SK-N-SH (cell line): ENCODE measurements at regions not wholly inside any gene's neighbourhood (a gene's known extent, or its start where the extent isn't known, plus 50 kb on each side); places are given as distances from the start of the nearest gene placed in this dataset.

Experiments used
- GABPA ChIP-seq: IDR thresholded peaks from 2 replicates; pipeline ENCODE4 v1.4.0; 2012; ENCODE audit warnings: low read depth, mild to moderate bottlenecking
- RAD21 ChIP-seq: IDR thresholded peaks from 2 replicates; pipeline ENCODE4 v1.6.1; 2012; ENCODE audit warnings: mild to moderate bottlenecking, low read length
- SIN3A ChIP-seq: IDR thresholded peaks from 2 replicates; pipeline ENCODE4 v1.6.1; 2012; ENCODE audit warnings: low read depth, mild to moderate bottlenecking, low read length, moderate library complexity, borderline replicate concordance
- TF ChIP-seq, protein P1 (sequence below): fragments of 200-600 bp; sonication (generic); IDR thresholded peaks from 2 replicates; pipeline ENCODE4 v1.6.1; 2017; ENCODE audit warnings: antibody characterized with exemption, mild to moderate bottlenecking, moderate library complexity
- TF ChIP-seq, protein P2 (sequence below): IDR thresholded peaks from 2 replicates; pipeline ENCODE4 v1.6.1; 2012; ENCODE audit warnings: mild to moderate bottlenecking, low read depth, low read length, moderate library complexity

DNA sequence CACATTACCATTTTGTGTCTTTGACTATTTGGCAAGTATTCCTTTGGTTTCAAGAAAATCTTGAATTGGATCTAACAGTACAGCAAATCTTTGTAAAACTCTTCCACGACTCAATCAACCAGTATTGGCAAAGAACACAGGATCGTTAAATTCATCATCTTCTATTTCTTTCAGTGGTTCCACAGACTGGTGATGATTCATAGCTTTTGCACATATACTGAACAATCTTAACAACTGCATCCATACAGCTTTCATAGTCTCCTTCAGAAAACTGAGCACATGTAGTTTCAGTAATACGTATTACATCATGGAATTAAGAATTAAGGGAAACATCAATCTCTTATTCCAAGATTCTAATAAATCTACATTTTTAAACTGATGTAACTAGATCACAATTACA lies 91.6 kb upstream of the LIPC start:
- TF ChIP-seq SIN3A = no peak
- TF ChIP-seq, protein P1, sequence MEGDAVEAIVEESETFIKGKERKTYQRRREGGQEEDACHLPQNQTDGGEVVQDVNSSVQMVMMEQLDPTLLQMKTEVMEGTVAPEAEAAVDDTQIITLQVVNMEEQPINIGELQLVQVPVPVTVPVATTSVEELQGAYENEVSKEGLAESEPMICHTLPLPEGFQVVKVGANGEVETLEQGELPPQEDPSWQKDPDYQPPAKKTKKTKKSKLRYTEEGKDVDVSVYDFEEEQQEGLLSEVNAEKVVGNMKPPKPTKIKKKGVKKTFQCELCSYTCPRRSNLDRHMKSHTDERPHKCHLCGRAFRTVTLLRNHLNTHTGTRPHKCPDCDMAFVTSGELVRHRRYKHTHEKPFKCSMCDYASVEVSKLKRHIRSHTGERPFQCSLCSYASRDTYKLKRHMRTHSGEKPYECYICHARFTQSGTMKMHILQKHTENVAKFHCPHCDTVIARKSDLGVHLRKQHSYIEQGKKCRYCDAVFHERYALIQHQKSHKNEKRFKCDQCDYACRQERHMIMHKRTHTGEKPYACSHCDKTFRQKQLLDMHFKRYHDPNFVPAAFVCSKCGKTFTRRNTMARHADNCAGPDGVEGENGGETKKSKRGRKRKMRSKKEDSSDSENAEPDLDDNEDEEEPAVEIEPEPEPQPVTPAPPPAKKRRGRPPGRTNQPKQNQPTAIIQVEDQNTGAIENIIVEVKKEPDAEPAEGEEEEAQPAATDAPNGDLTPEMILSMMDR = no peak
- TF ChIP-seq, protein P2, sequence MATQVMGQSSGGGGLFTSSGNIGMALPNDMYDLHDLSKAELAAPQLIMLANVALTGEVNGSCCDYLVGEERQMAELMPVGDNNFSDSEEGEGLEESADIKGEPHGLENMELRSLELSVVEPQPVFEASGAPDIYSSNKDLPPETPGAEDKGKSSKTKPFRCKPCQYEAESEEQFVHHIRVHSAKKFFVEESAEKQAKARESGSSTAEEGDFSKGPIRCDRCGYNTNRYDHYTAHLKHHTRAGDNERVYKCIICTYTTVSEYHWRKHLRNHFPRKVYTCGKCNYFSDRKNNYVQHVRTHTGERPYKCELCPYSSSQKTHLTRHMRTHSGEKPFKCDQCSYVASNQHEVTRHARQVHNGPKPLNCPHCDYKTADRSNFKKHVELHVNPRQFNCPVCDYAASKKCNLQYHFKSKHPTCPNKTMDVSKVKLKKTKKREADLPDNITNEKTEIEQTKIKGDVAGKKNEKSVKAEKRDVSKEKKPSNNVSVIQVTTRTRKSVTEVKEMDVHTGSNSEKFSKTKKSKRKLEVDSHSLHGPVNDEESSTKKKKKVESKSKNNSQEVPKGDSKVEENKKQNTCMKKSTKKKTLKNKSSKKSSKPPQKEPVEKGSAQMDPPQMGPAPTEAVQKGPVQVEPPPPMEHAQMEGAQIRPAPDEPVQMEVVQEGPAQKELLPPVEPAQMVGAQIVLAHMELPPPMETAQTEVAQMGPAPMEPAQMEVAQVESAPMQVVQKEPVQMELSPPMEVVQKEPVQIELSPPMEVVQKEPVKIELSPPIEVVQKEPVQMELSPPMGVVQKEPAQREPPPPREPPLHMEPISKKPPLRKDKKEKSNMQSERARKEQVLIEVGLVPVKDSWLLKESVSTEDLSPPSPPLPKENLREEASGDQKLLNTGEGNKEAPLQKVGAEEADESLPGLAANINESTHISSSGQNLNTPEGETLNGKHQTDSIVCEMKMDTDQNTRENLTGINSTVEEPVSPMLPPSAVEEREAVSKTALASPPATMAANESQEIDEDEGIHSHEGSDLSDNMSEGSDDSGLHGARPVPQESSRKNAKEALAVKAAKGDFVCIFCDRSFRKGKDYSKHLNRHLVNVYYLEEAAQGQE = no peak
- no peak for TF ChIP-seq GABPA
- no peak for TF ChIP-seq RAD21
